ENCODE measurements at regions not wholly inside any gene's neighbourhood (a gene's known extent, or its start where the extent isn't known, plus 50 kb on each side); places are given as distances from the start of the nearest gene placed in this dataset.

DNA sequence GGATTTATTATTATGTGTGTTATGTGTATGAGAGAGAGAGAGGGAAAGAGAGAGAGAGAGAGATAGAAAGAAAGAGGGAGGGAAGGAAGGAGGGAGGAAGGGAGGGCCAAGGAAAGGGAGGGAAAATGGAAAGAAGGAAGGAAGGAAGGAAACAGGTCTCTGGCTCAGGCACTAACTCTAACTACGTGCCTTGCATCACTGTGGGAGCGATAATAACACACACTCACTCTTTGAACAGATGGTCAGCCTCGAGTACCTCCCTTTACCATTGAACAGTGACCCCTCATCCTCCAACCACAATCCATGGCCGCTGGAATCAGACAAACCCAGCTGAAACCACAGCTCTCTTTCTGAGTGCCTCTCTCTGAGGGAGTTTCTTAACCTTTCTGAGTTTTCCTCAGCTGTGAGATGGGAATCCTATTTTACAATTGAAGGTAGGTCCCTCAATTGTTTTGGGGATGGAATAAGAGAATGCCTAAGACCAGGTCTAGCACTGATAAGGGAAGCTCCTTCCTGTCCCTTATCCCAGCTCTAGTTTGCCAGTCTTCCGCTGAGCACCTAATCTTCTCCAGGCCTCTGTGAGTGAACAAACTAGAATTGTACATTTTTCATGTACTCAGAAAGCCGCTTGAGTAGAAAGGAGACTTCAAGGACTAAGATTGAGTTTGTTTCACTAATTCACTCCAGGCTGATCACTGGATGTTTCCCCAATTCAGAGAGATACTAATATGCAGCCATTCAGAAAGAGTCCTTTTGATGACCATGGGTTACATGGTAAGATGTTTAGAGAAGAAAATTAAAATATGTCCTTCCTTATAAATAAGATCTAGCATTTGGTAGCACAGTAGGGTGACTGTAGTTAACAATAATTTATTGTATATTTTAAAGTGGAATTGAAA lies 62.8 kb downstream of the IRF2BP2 start:
- 84% methylated on average over 6 of the region's 6 CpGs; no CpG with 5 or more reads in 1 of the 2 experiments for WGBS, 2 experiments (ENCODE audit: extremely low coverage in 1 of 2, insufficient coverage in 1 of 2, insufficient read length in 1 of 2, insufficient replicate concordance in 2 of 2, low coverage in 1 of 2, low lambda C conversion rate in 2 of 2, missing lambda C conversion rate in 1 of 2)
- no peak for DNase-seq (ENCODE audit: low read depth in 1 of 2, low spot score in 2 of 2)
- no peaks in the 10 kb centered on the region for H3K9me3 ChIP-seq (ENCODE audit: insufficient read depth in 2 of 2, low read depth in 1 of 2, low read length in 1 of 2)
- H4K20me1 ChIP-seq (replicated peaks in 1 of 2; ENCODE audit: control insufficient read depth in 1 of 2, insufficient read depth in 2 of 2, low read length in 2 of 2): no peaks in the 10 kb centered on the region
- no peak overlapping the region for H4K91ac ChIP-seq (replicated peaks; ENCODE audit: insufficient read length, low read length)
- no peak overlapping the region for H3K23ac ChIP-seq (ENCODE audit: insufficient read length)
- no peak overlapping the region for H3K18ac ChIP-seq (ENCODE audit: extremely low read depth, low read length)
- no peaks in the 10 kb centered on the region for H3K23me2 ChIP-seq (ENCODE audit: low read depth, low read length)
- no peak overlapping the region for H3K4ac ChIP-seq (replicated peaks; ENCODE audit: insufficient read length, low read depth, low read length)
- peak overlapping the region; percentile 80; the same call in 1 of the 2 replicates for H2AFZ ChIP-seq (ENCODE audit: low read length)
- no peak overlapping the region for H3K56ac ChIP-seq (replicated peaks; ENCODE audit: insufficient read length, low read depth, low read length)
- H3K4me2 ChIP-seq (ENCODE audit: insufficient read depth in 1 of 2, low read depth in 2 of 2, low read length in 2 of 2): no peak overlapping the region
- H3K14ac ChIP-seq (ENCODE audit: insufficient read length): no peak overlapping the region
- no peak for FAIRE-seq
- H2BK20ac ChIP-seq (ENCODE audit: low read length): 0 out of 2 replicates have a peak overlapping the region, but pooled peaks have one; percentile 35
- no peak overlapping the region for H4K5ac ChIP-seq (ENCODE audit: insufficient read length, low read depth, low read length)
- CTCF ChIA-PET (ENCODE audit: partially characterized antibody): interaction anchor here (0.9 to 2.1 kb wide), 3 partner anchors 11 to 28 kb away, joined by 3 to 5 read pairs (median 5); no protein-coding TSS in a partner anchor
- H2BK15ac ChIP-seq (ENCODE audit: low read length): no peak overlapping the region
- no peak overlapping the region; the same call in 1 of the 2 replicates for H2BK12ac ChIP-seq (ENCODE audit: low read depth, low read length)
- H3K4me3 ChIP-seq (ENCODE audit: extremely low read depth in 1 of 4, insufficient read depth in 2 of 4, low read depth in 3 of 4, low read length in 4 of 4): no peak overlapping the region
- TF ChIP-seq RAD21 (IDR thresholded peaks at IDR 0.05 in 1 of 2, conservative IDR thresholded peaks at IDR 0.05 in 1 of 2; ENCODE audit: low read depth in 2 of 2, low read length in 2 of 2) (no peak), KDM5A (IDR thresholded peaks at IDR 0.05; ENCODE audit: low read length) (no peak), POU5F1 (IDR thresholded peaks at IDR 0.05; ENCODE audit: low read depth, low read length) (no peak), SP2 (IDR thresholded peaks at IDR 0.05; ENCODE audit: low read length) (no peak)
- no peak overlapping the region for H3K27ac ChIP-seq (ENCODE audit: low read depth, low read length)
- POLR2A ChIA-PET (ENCODE audit: partially characterized antibody): no interaction called here
- H3K27me3 ChIP-seq (replicated peaks in 1 of 4; ENCODE audit: control insufficient read depth in 3 of 4, extremely low read depth in 1 of 4, insufficient read depth in 3 of 4, low read length in 3 of 4): no peaks in the 10 kb centered on the region
- peak overlapping the region; percentile 98; the same call in 1 of the 2 replicates for H2AK5ac ChIP-seq (ENCODE audit: low read depth, low read length)
- no peak overlapping the region for H2BK5ac ChIP-seq (ENCODE audit: low read depth, low read length)
- H4K8ac ChIP-seq (ENCODE audit: extremely low read depth, insufficient read depth, low read length): no peak overlapping the region
- peaks cover 0 to 2% (median 0%) of the 10 kb centered on the region in 4 experiments; a peak in 1 of 8 replicates for H3K36me3 ChIP-seq (ENCODE audit: control insufficient read depth in 2 of 4, insufficient read depth in 4 of 4, low read length in 3 of 4)
- no peaks in the 10 kb centered on the region for H3K79me1 ChIP-seq (ENCODE audit: low read depth, low read length)
- H3K4me1 ChIP-seq (replicated peaks in 1 of 4; ENCODE audit: control insufficient read depth in 3 of 4, insufficient read depth in 4 of 4, low read length in 3 of 4): peaks cover 0 to 4% (median 2%) of the 10 kb centered on the region in 4 experiments; a peak in 3 of 7 replicates
- no peak overlapping the region for H3K9ac ChIP-seq (replicated peaks in 1 of 4; ENCODE audit: extremely low read depth in 1 of 4, low read depth in 3 of 4, low read length in 3 of 4)
- no peak overlapping the region for H2BK120ac ChIP-seq (replicated peaks; ENCODE audit: low read depth, low read length)
- H3K79me2 ChIP-seq (ENCODE audit: control insufficient read depth in 1 of 2, insufficient read depth in 2 of 2, low read length in 2 of 2): no peaks in the 10 kb centered on the region

Data from H1 (cell line).